Colonic mucosa (tissue), 4 donors: ENCODE measurements at regions not wholly inside any gene's neighbourhood (a gene's known extent, or its start where the extent isn't known, plus 50 kb on each side); places are given as distances from the start of the nearest gene placed in this dataset.
"Not testable (repeated sequence)": the region's sequence is repeated elsewhere in the genome, so short reads cannot be mapped to it uniquely, and the experiment has no call there.

Source experiments
- DNase-seq: peaks from one replicate; pipeline ENCODE4 v3.0.0-alpha.2; 2020
- H3K27ac ChIP-seq: fragments of 200-600 bp; one replicate; pipeline ENCODE4 v1.8.0; 2021
- H3K27me3 ChIP-seq: fragments of 200-600 bp; one replicate; pipeline ENCODE4 v1.8.0; 2021
- H3K36me3 ChIP-seq: fragments of 200-600 bp; one replicate; pipeline ENCODE4 v1.8.0; 2021
- H3K4me1 ChIP-seq: fragments of 200-600 bp; one replicate; pipeline ENCODE4 v1.8.0; 2021; ENCODE audit warnings: mild to moderate bottlenecking
- H3K4me3 ChIP-seq: fragments of 200-600 bp; one replicate; pipeline ENCODE4 v1.8.0; 2021
- H3K9ac ChIP-seq, 2 donors: one replicate each; pipeline ENCODE4 v1.7.0; 2013; ENCODE audit warnings: control low read depth in 2 of 2, low read depth in 2 of 2, low read length in 2 of 2
- H3K9me3 ChIP-seq: fragments of 200-600 bp; one replicate; pipeline ENCODE4 v1.8.0; 2021
- intact Hi-C: fragments of 100-400 bp; cut with DNase I; formaldehyde crosslinking; loops from one replicate; pipeline ENCODE4 v1.14.1; 2022
- TF ChIP-seq, protein P1 (sequence below): fragments of 200-600 bp; IDR thresholded peaks from one replicate; pipeline ENCODE4 v1.8.0; 2022; ENCODE audit warnings: antibody characterized with exemption, mild to moderate bottlenecking
- donor health status: healthy.
- donor health status: DM: no; HTN: no; CAD: no.
- donor health status: DM: no; HTN: no; CAD: no.

GRCh38 chr2:14081521-14081920 lies 551.0 kb upstream of the LRATD1 start:
- no peak overlapping the region for H3K9ac ChIP-seq
- no peak overlapping the region for H3K27ac ChIP-seq
- no peak overlapping the region for H3K4me3 ChIP-seq
- TF ChIP-seq, protein P1, sequence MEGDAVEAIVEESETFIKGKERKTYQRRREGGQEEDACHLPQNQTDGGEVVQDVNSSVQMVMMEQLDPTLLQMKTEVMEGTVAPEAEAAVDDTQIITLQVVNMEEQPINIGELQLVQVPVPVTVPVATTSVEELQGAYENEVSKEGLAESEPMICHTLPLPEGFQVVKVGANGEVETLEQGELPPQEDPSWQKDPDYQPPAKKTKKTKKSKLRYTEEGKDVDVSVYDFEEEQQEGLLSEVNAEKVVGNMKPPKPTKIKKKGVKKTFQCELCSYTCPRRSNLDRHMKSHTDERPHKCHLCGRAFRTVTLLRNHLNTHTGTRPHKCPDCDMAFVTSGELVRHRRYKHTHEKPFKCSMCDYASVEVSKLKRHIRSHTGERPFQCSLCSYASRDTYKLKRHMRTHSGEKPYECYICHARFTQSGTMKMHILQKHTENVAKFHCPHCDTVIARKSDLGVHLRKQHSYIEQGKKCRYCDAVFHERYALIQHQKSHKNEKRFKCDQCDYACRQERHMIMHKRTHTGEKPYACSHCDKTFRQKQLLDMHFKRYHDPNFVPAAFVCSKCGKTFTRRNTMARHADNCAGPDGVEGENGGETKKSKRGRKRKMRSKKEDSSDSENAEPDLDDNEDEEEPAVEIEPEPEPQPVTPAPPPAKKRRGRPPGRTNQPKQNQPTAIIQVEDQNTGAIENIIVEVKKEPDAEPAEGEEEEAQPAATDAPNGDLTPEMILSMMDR: no peak
- no peaks in the 10 kb centered on the region for H3K9me3 ChIP-seq
- DNase-seq: no peak
- H3K4me1 ChIP-seq: no peaks in the 10 kb centered on the region
- no peaks in the 10 kb centered on the region for H3K27me3 ChIP-seq
- intact Hi-C loops: no loop called here
- H3K36me3 ChIP-seq: no peaks in the 10 kb centered on the region

GRCh38 chr2:14082640-14083039 lies 549.9 kb upstream of the LRATD1 start:
- no peaks in the 10 kb centered on the region for H3K36me3 ChIP-seq
- H3K9ac ChIP-seq: no peak overlapping the region
- DNase-seq: no peak
- H3K9me3 ChIP-seq: no peaks in the 10 kb centered on the region
- no peak overlapping the region for H3K27ac ChIP-seq
- H3K4me1 ChIP-seq: no peaks in the 10 kb centered on the region
- H3K4me3 ChIP-seq: no peak overlapping the region
- intact Hi-C loops: no loop called here
- TF ChIP-seq, protein P1: no peak
- no peaks in the 10 kb centered on the region for H3K27me3 ChIP-seq

- intact Hi-C loops: no loop called here
- H3K4me3 ChIP-seq: no peak overlapping the region
- TF ChIP-seq, protein P1: no peak
Measured at GRCh38 chr2:14094592-14094991, 537.9 kb upstream of the LRATD1 start.

GRCh38 chr2:14099101-14099500 lies 533.4 kb upstream of the LRATD1 start:
- H3K9me3 ChIP-seq, H3K27ac ChIP-seq, DNase-seq, H3K36me3 ChIP-seq, intact Hi-C loops, H3K4me3 ChIP-seq, H3K4me1 ChIP-seq, H3K27me3 ChIP-seq, H3K9ac ChIP-seq: not testable (repeated sequence)

More at GRCh38 chr2:14094592-14094991, 537.9 kb upstream of the LRATD1 start:
- H3K9me3 ChIP-seq: no peaks in the 10 kb centered on the region
- no peaks in the 10 kb centered on the region for H3K4me1 ChIP-seq
- H3K36me3 ChIP-seq: no peaks in the 10 kb centered on the region
- no peak for DNase-seq
- H3K27ac ChIP-seq: no peak overlapping the region
- H3K9ac ChIP-seq: no peak overlapping the region
- no peaks in the 10 kb centered on the region for H3K27me3 ChIP-seq

GRCh38 chr2:14114275-14114674 lies 518.2 kb upstream of the LRATD1 start:
- Histone ChIP-seq H3K4me1 (no peaks in the 10 kb centered on the region), H3K9me3 (no peaks in the 10 kb centered on the region), H3K4me3 (no peak overlapping the region), H3K27ac (no peak overlapping the region), H3K27me3 (no peaks in the 10 kb centered on the region), H3K36me3 (no peaks in the 10 kb centered on the region), H3K9ac (no peak overlapping the region)
- intact Hi-C loops: no loop called here
- no peak for DNase-seq
- TF ChIP-seq, protein P1: no peak

GRCh38 chr2:14120376-14120775 lies 512.1 kb upstream of the LRATD1 start:
- H3K9ac ChIP-seq: no peak overlapping the region
- no peaks in the 10 kb centered on the region for H3K9me3 ChIP-seq
- H3K4me1 ChIP-seq: no peaks in the 10 kb centered on the region
- H3K4me3 ChIP-seq: no peak overlapping the region
- TF ChIP-seq, protein P1: no peak
- intact Hi-C loops: no loop called here
- H3K27ac ChIP-seq: no peak overlapping the region
- H3K36me3 ChIP-seq: no peaks in the 10 kb centered on the region
- no peaks in the 10 kb centered on the region for H3K27me3 ChIP-seq
- no peak for DNase-seq
